GM23338 (cell line): ENCODE measurements at regions not wholly inside any gene's neighbourhood (a gene's known extent, or its start where the extent isn't known, plus 50 kb on each side); places are given as distances from the start of the nearest gene placed in this dataset.

Experiments
- ATAC-seq: fragments of 200-7000 bp; cut with Tn5 transposase; 3 replicates; pipeline ENCODE4 v1.9.1; 2020
- DNase-seq: peaks from one replicate; pipeline ENCODE4 v3.0.0-alpha.2; 2015; ENCODE audit warnings: low spot score
- H2AFZ ChIP-seq: fragments of 200-600 bp; sonication (generic); 2 replicates; pipeline ENCODE4 v1.8.0; 2016; ENCODE audit warnings: antibody characterized with exemption, mild to moderate bottlenecking, moderate library complexity
- H3F3A ChIP-seq: fragments of 200-600 bp; sonication (generic); replicated peaks from 2 replicates; pipeline ENCODE4 v1.8.0; 2017; ENCODE audit warnings: antibody characterized with exemption, mixed run types, low read depth
- H3K27ac ChIP-seq: fragments of 200-600 bp; sonication (generic); 2 replicates; pipeline ENCODE4 v1.6.1; 2016; ENCODE audit warnings: low read depth
- H3K27me3 ChIP-seq: fragments of 200-600 bp; sonication (generic); 2 replicates; pipeline ENCODE4 v1.8.0; 2016; ENCODE audit warnings: mild to moderate bottlenecking, mixed run types, moderate library complexity; ENCODE audit not compliant: insufficient read depth
- H3K36me3 ChIP-seq: fragments of 200-600 bp; sonication (generic); 2 replicates; pipeline ENCODE4 v1.8.0; 2016; ENCODE audit warnings: mild to moderate bottlenecking; ENCODE audit not compliant: insufficient read depth
- H3K4me1 ChIP-seq: fragments of 200-600 bp; sonication (generic); 2 replicates; pipeline ENCODE4 v1.8.0; 2016; ENCODE audit warnings: mild to moderate bottlenecking, moderate library complexity; ENCODE audit not compliant: insufficient read depth
- H3K4me2 ChIP-seq: fragments of 200-600 bp; sonication (generic); 2 replicates; pipeline ENCODE4 v1.7.1; 2017; ENCODE audit warnings: mixed run types
- H3K4me3 ChIP-seq: fragments of 200-600 bp; sonication (generic); 2 replicates; pipeline ENCODE4 v1.6.1; 2016; ENCODE audit warnings: mixed run types
- H3K79me2 ChIP-seq: fragments of 200-600 bp; sonication (generic); replicated peaks from 2 replicates; pipeline ENCODE4 v1.8.0; 2017; ENCODE audit warnings: mild to moderate bottlenecking; ENCODE audit not compliant: insufficient read depth
- H3K9me2 ChIP-seq: fragments of 200-600 bp; sonication (generic); 2 replicates; pipeline ENCODE4 v1.8.0; 2017; ENCODE audit not compliant: insufficient read depth
- H4K20me1 ChIP-seq: fragments of 200-600 bp; sonication (generic); replicated peaks from 2 replicates; pipeline ENCODE4 v1.8.0; 2017; ENCODE audit warnings: mild to moderate bottlenecking; ENCODE audit not compliant: insufficient read depth
- H3K27ac Mint-ChIP-seq: 2 replicates; pipeline ENCODE4 v1.8.0; 2020; ENCODE audit warnings: inconsistent platforms, mild to moderate bottlenecking, moderate library complexity, mixed read lengths
- H3K27me3 Mint-ChIP-seq: 3 replicates; pipeline ENCODE4 v1.8.0; 2022; ENCODE audit warnings: low read depth, mild to moderate bottlenecking, moderate library complexity, mixed read lengths, inconsistent platforms; ENCODE audit not compliant: insufficient read depth, poor library complexity
- H3K36me3 Mint-ChIP-seq: 3 replicates; pipeline ENCODE4 v1.8.0; 2021; ENCODE audit warnings: low read depth, mild to moderate bottlenecking, inconsistent platforms, moderate library complexity, mixed read lengths
- H3K4me1 Mint-ChIP-seq: 3 replicates; pipeline ENCODE4 v1.8.0; 2020; ENCODE audit warnings: mild to moderate bottlenecking, inconsistent platforms, mixed read lengths
- H3K4me3 Mint-ChIP-seq: 3 replicates; pipeline ENCODE4 v1.8.0; 2021; ENCODE audit warnings: moderate library complexity, mild to moderate bottlenecking, inconsistent platforms, mixed read lengths
- H3K9me3 Mint-ChIP-seq: 3 replicates; pipeline ENCODE4 v1.8.0; 2020; ENCODE audit warnings: moderate library complexity, mild to moderate bottlenecking, inconsistent platforms, mixed read lengths
- ETS1 ChIP-seq: IDR thresholded peaks from 2 replicates; pipeline ENCODE4 v1.6.1; 2016; ENCODE audit warnings: antibody characterized with exemption
- REST ChIP-seq: IDR thresholded peaks from one replicate; pipeline ENCODE4 v1.6.1; 2018; ENCODE audit warnings: antibody characterized with exemption; ENCODE audit not compliant: unreplicated experiment
- ZNF331 ChIP-seq: fragments of 250-450 bp; sonication (Bioruptor Pico); IDR thresholded peaks from 2 replicates; pipeline ENCODE4 v1.5.0; 2020; ENCODE audit warnings: low read depth, mild to moderate bottlenecking, moderate library complexity
- ZNF462 ChIP-seq: fragments of 250-450 bp; sonication (Bioruptor Pico); IDR thresholded peaks from 2 replicates; pipeline ENCODE4 v1.5.0; 2020; ENCODE audit warnings: mild to moderate bottlenecking, moderate library complexity

DNA sequence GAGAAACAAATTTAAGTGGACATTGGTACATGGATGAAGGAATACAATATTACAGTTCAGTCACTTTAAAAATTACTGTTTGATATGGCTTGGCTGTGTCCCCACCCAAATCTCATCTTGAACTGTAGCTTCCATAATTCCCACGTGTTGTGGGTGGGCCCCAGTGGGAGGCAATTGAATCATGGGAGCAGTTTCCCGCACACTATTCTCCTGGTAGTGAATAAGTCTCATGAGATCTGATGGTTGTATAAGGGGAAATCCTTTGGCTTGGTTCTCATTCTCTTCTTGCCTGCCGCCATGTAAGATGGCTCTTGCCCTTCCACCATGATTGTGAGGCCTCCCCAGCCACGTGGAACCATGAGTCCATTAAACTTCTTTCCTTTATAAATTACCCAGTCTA is 804.2 kb upstream of the FRG1 start:
- Mint-ChIP-seq H3K36me3 (no peaks in the 10 kb centered on the region), H3K9me3 (no peaks in the 10 kb centered on the region), H3K27ac (no peak overlapping the region), H3K4me3 (no peak overlapping the region), H3K27me3 (no peaks in the 10 kb centered on the region), H3K4me1 (no peaks in the 10 kb centered on the region)
- no peaks in the 10 kb centered on the region for H4K20me1 ChIP-seq
- DNase-seq (no peak), ATAC-seq (no peak)
- no peaks in the 10 kb centered on the region for H3K36me3 ChIP-seq
- H3K4me3 ChIP-seq, result no peak overlapping the region
- no peak overlapping the region for H3K27ac ChIP-seq
- no peaks in the 10 kb centered on the region for H3K79me2 ChIP-seq
- H3K27me3 ChIP-seq, result no peaks in the 10 kb centered on the region
- TF ChIP-seq REST (no peak), ETS1 (no peak), ZNF331 (CRISPR knock-in tag) (no peak), ZNF462 (CRISPR knock-in tag) (no peak)
- H3K9me2 ChIP-seq, result peaks cover 4% of the 10 kb centered on the region; the same call in 1 of the 2 replicates
- H2AFZ ChIP-seq, result no peak overlapping the region
- H3K4me1 ChIP-seq, result no peaks in the 10 kb centered on the region
- no peaks in the 10 kb centered on the region for H3F3A ChIP-seq
- H3K4me2 ChIP-seq, result no peak overlapping the region
